ENCODE measurements at regions not wholly inside any gene's neighbourhood (a gene's known extent, or its start where the extent isn't known, plus 50 kb on each side); places are given as distances from the start of the nearest gene placed in this dataset.
"Not testable (repeated sequence)": the region's sequence is repeated elsewhere in the genome, so short reads cannot be mapped to it uniquely, and the experiment has no call there.

DNA sequence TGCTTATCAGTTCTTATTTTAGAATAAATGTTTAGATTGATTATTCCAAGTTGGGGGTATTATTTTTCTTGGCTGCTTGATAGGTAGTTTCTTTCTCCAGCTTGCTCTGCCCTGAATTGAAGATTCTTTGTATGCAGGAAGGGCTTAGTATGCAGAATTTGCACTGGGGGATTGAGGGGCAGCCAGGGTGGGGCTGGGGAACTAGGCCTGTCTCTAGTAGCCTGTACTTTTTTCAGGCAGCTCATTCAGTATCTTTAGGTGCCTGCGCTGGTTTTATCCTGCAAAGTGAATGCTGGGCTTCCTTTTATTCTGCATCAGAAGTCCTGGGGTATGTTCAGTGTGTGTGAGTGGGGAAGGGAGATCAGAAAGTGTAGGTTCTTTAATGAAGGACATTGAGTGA, 228.3 kb upstream of the ELL2 start:
- intact Hi-C loops (cut with micrococcal nuclease; ENCODE audit: unreplicated experiment): no loop called here
- Histone ChIP-seq H3K27me3 (replicated peaks; ENCODE audit: insufficient read depth, low read depth, low read length, poor library complexity) (no peaks in the 10 kb centered on the region), H3K27ac (ENCODE audit: low read depth, low read length, poor library complexity, severe bottlenecking) (no peak overlapping the region), H3K4me1 (ENCODE audit: insufficient read depth, low read length, poor library complexity, severe bottlenecking) (no peaks in the 10 kb centered on the region), H3K4me3 (ENCODE audit: low read depth, low read length, poor library complexity, severe bottlenecking) (no peak overlapping the region), H3K9me3 (ENCODE audit: low read depth, low read length, poor library complexity, severe bottlenecking) (no peaks in the 10 kb centered on the region), H3K36me3 (ENCODE audit: insufficient read depth, low read length, poor library complexity, severe bottlenecking) (no peaks in the 10 kb centered on the region)
- TF ChIP-seq, protein P1, sequence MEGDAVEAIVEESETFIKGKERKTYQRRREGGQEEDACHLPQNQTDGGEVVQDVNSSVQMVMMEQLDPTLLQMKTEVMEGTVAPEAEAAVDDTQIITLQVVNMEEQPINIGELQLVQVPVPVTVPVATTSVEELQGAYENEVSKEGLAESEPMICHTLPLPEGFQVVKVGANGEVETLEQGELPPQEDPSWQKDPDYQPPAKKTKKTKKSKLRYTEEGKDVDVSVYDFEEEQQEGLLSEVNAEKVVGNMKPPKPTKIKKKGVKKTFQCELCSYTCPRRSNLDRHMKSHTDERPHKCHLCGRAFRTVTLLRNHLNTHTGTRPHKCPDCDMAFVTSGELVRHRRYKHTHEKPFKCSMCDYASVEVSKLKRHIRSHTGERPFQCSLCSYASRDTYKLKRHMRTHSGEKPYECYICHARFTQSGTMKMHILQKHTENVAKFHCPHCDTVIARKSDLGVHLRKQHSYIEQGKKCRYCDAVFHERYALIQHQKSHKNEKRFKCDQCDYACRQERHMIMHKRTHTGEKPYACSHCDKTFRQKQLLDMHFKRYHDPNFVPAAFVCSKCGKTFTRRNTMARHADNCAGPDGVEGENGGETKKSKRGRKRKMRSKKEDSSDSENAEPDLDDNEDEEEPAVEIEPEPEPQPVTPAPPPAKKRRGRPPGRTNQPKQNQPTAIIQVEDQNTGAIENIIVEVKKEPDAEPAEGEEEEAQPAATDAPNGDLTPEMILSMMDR (conservative IDR thresholded peaks at IDR 0.05; ENCODE audit: low read depth, low read length): no peak
- TF ChIP-seq EZH2 (IDR thresholded peaks at IDR 0.05; ENCODE audit: borderline replicate concordance, low read depth, low read length, poor library complexity, severe bottlenecking): no peak
- no TSS peak for BruUV-seq (replicated peaks)
- CTCF ChIA-PET: no interaction called here
- DNase-seq (ENCODE audit: low spot score): no peak
- POLR2A ChIA-PET (ENCODE audit: low non-redundant PET): no interaction called here

DNA sequence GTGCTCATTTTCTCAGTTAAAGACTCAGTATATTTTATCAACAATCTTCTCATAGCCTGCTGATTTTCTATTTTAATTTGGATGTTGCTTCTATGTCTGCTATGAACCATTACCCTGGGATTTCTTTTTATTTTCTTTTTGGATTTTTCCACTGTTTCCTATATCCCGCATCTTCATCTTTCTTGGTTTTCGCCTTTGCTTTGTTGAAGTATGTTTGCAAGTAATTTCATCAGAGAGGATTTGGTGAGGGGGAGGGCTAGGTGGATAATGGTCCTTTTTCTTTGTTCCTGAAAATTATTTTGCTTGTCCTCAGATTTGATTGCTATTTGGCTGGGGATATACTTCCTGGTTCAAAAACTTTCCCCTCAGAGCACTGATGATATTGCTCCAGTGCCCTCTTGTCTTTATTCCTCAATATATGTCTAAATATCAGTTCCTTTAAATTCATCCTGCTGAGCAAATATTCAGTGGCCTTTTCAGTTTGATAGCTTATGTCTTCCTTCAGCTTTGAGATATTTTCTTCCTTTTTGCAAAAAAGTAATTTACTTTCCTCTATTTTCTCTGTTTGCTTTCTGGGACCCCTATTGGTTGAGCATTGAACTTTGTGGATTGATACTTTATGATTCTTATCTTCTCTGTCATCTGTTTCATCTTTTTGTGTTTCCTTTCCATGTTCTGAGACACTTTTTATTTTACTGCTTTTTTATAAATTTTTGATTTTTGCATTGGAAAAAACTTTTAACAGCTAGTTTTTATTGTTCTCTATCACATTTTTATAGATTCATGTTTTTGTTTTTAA, 227.6 kb upstream of the ELL2 start:
- Histone ChIP-seq H3K9me3 (ENCODE audit: low read depth, low read length, poor library complexity, severe bottlenecking) (no peaks in the 10 kb centered on the region), H3K27me3 (replicated peaks; ENCODE audit: insufficient read depth, low read depth, low read length, poor library complexity) (no peaks in the 10 kb centered on the region), H3K4me1 (ENCODE audit: insufficient read depth, low read length, poor library complexity, severe bottlenecking) (no peaks in the 10 kb centered on the region), H3K4me3 (ENCODE audit: low read depth, low read length, poor library complexity, severe bottlenecking) (no peak overlapping the region), H3K27ac (ENCODE audit: low read depth, low read length, poor library complexity, severe bottlenecking) (no peak overlapping the region), H3K36me3 (ENCODE audit: insufficient read depth, low read length, poor library complexity, severe bottlenecking) (no peaks in the 10 kb centered on the region)
- no TSS peak for BruUV-seq (replicated peaks)
- TF ChIP-seq EZH2 (IDR thresholded peaks at IDR 0.05; ENCODE audit: borderline replicate concordance, low read depth, low read length, poor library complexity, severe bottlenecking): no peak
- TF ChIP-seq, protein P1 (conservative IDR thresholded peaks at IDR 0.05; ENCODE audit: low read depth, low read length): no peak
- ChIA-PET CTCF (no interaction called here), POLR2A (ENCODE audit: low non-redundant PET) (no interaction called here)
- intact Hi-C loops (cut with micrococcal nuclease; ENCODE audit: unreplicated experiment): no loop called here
- DNase-seq (ENCODE audit: low spot score): no peak

DNA sequence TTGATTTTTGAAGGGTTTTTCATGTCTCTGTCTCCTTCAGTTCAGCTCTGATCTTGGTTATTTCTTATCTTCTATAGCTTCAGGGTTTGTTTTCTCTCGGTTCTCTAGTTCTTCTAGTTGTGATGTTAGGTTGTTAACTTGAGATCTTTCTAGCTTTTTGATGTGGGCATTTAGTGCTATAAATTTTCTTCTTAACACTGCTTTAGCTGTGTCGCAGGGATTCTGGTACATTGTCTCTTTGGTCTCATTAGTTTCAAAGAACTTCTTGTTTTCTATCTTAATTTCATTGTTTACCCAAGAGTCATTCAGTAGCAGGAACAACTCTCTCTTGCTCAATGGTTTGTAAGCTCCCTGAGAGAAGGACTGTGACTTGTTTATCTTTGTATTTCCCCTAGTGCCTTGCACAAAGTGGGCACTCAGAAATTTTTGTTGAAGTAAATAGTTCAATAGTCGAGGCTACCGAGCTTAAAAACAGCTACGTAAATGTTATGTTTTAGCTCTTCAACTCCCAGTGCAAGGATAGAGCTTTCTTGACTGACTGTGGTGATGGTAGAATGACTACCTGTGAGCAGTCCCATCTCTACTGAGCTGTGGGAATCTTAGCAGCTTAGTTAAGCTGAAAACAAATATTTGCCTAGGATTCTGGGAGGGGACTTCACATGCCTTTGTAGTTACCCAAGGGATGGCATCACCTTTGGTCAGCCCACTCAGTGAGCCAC, 225.8 kb upstream of the ELL2 start:
- H3K4me3 ChIP-seq (ENCODE audit: low read depth, low read length, poor library complexity, severe bottlenecking): no peak overlapping the region
- ChIA-PET POLR2A (ENCODE audit: low non-redundant PET) (no interaction called here), CTCF (no interaction called here)
- H3K9me3 ChIP-seq (ENCODE audit: low read depth, low read length, poor library complexity, severe bottlenecking): no peaks in the 10 kb centered on the region
- H3K27me3 ChIP-seq (replicated peaks; ENCODE audit: insufficient read depth, low read depth, low read length, poor library complexity): no peaks in the 10 kb centered on the region
- TF ChIP-seq, protein P1 (conservative IDR thresholded peaks at IDR 0.05; ENCODE audit: low read depth, low read length): no peak
- TF ChIP-seq EZH2 (IDR thresholded peaks at IDR 0.05; ENCODE audit: borderline replicate concordance, low read depth, low read length, poor library complexity, severe bottlenecking): no peak
- intact Hi-C loops (cut with micrococcal nuclease; ENCODE audit: unreplicated experiment): no loop called here
- H3K36me3 ChIP-seq (ENCODE audit: insufficient read depth, low read length, poor library complexity, severe bottlenecking): no peaks in the 10 kb centered on the region
- no TSS peak for BruUV-seq (replicated peaks)
- no peak for DNase-seq (ENCODE audit: low spot score)
- no peaks in the 10 kb centered on the region for H3K4me1 ChIP-seq (ENCODE audit: insufficient read depth, low read length, poor library complexity, severe bottlenecking)
- H3K27ac ChIP-seq (ENCODE audit: low read depth, low read length, poor library complexity, severe bottlenecking): no peak overlapping the region

DNA sequence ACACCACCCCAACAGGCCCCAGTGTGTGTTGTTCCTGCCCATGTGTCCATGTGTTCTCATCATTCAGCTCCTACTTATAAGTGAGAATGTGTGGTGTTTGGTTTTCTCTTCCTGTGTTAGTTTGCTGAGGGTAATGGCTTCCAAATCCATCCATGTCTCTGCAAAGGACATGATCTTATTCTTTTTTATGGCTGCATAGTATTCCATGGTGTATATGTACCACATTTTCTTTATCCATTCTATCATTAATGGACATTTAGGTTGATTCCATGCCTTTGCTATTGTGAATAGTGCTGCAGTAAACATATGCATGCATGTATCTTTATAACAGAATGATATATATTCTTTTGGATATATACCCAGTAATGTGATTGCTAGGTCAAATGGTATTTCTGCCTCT, 222.9 kb upstream of the ELL2 start:
- H3K4me3 ChIP-seq (ENCODE audit: low read depth, low read length, poor library complexity, severe bottlenecking); POLR2A ChIA-PET (ENCODE audit: low non-redundant PET); CTCF ChIA-PET; H3K27me3 ChIP-seq (replicated peaks; ENCODE audit: insufficient read depth, low read depth, low read length, poor library complexity); H3K27ac ChIP-seq (ENCODE audit: low read depth, low read length, poor library complexity, severe bottlenecking); H3K4me1 ChIP-seq (ENCODE audit: insufficient read depth, low read length, poor library complexity, severe bottlenecking); DNase-seq (ENCODE audit: low spot score); intact Hi-C loops (cut with micrococcal nuclease; ENCODE audit: unreplicated experiment); H3K36me3 ChIP-seq (ENCODE audit: insufficient read depth, low read length, poor library complexity, severe bottlenecking); H3K9me3 ChIP-seq (ENCODE audit: low read depth, low read length, poor library complexity, severe bottlenecking); BruUV-seq (replicated peaks): not testable (repeated sequence)
